HCT116 (cell line): ENCODE measurements at regions not wholly inside any gene's neighbourhood (a gene's known extent, or its start where the extent isn't known, plus 50 kb on each side); places are given as distances from the start of the nearest gene placed in this dataset.

Source experiments
- ATAC-seq: fragments of 200-7000 bp; cut with Tn5 transposase; 2 replicates; pipeline ENCODE4 v1.9.1; 2020; ENCODE audit warnings: mild to moderate bottlenecking, moderate library complexity
- BruUV-seq: library from RNA; stranded (reverse); fragments of 400-500 nt; replicated peaks from 2 replicates; lab custom pipeline; 2021; lab: Mats Ljungman, UMichigan
- CTCF ChIA-PET: fragments of 300-600 bp; sonication (Branson Sonifier 250); formaldehyde crosslinking; loops from one replicate; lab custom pipeline; 2021; ENCODE audit warnings: antibody characterized with exemption; lab: Charles Lee
- POLR2A ChIA-PET: fragments of 300-600, 350-600 bp; sonication (Branson Sonifier 250); formaldehyde crosslinking; loops from one replicate; lab custom pipeline; 2021; ENCODE audit warnings: antibody characterized with exemption; lab: Charles Lee
- RAD21 ChIA-PET, 2 experiments: fragments of 300-600 bp; sonication (Branson Sonifier 250); formaldehyde crosslinking; loops; one replicate each; lab custom pipeline; 2023; ENCODE audit warnings: low total read pairs in 2 of 2; ENCODE audit not compliant: uncharacterized antibody in 2 of 2, unreplicated experiment in 2 of 2, low non-redundant PET in 1 of 2; lab: Charles Lee
- DNase-seq: peaks from one replicate; pipeline ENCODE4 v3.0.0-alpha.2; 2010; ENCODE audit warnings: low read depth, low spot score
- H2AFZ ChIP-seq: fragments of 200-600 bp; shearing (Covaris generic), sonication (generic); 2 replicates; pipeline ENCODE4 v1.6.1; 2017; ENCODE audit warnings: low read depth, mixed run types, mixed read lengths, antibody characterized with exemption, low read length; ENCODE audit not compliant: poor library complexity, severe bottlenecking
- H3K27ac ChIP-seq: 2 replicates; pipeline ENCODE4 v1.5.1; 2012; ENCODE audit warnings: low read depth, low read length
- H3K27me3 ChIP-seq: fragments of 200-600 bp; sonication (generic); 2 replicates; pipeline ENCODE4 v1.6.1; 2016; ENCODE audit warnings: mixed run types, low read length, mixed read lengths; ENCODE audit not compliant: insufficient read depth
- H3K36me3 ChIP-seq, 2 experiments: fragments of 200-500 bp in 1 of 2; fragments of 200-600 bp in 1 of 2; sonication (Bioruptor generic) in 1 of 2; sonication (generic) in 1 of 2; 2 replicates each; pipeline versions ENCODE4 v1.5.1 to v1.6.1; 2014 to 2016; ENCODE audit warnings: low read length in 2 of 2, inconsistent platforms in 1 of 2, mixed read lengths in 1 of 2, mixed run types in 1 of 2; ENCODE audit not compliant: insufficient read depth in 2 of 2, control insufficient read depth in 1 of 2
- H3K4me1 ChIP-seq, 2 experiments: fragments of 200-600 bp in 1 of 2; sonication (generic) in 1 of 2; 2 replicates each; pipeline versions ENCODE4 v1.5.1 to v1.6.1; 2012 to 2017; ENCODE audit warnings: low read length in 2 of 2, inconsistent platforms in 1 of 2, mild to moderate bottlenecking in 1 of 2, mixed read lengths in 1 of 2, mixed run types in 1 of 2, moderate library complexity in 1 of 2; ENCODE audit not compliant: insufficient read depth in 2 of 2, control insufficient read depth in 1 of 2
- H3K4me2 ChIP-seq: fragments of 200-600 bp; sonication (generic); 2 replicates; pipeline ENCODE4 v1.6.1; 2017; ENCODE audit warnings: mixed run types, low read length, mixed read lengths
- H3K4me3 ChIP-seq, 2 experiments: fragments of 200-600 bp in 1 of 2; sonication (generic) in 1 of 2; replicated peaks in 1 of 2; 2 replicates each; pipeline ENCODE4 v1.5.1; 2011 to 2016; ENCODE audit warnings: low read length in 2 of 2, control low read depth in 1 of 2, low read depth in 1 of 2, mild to moderate bottlenecking in 1 of 2, mixed read lengths in 1 of 2, mixed run types in 1 of 2
- H3K79me2 ChIP-seq: fragments of 200-600 bp; sonication (generic); 2 replicates; pipeline ENCODE4 v1.6.1; 2017; ENCODE audit warnings: mild to moderate bottlenecking, mixed run types, low read length, moderate library complexity, mixed read lengths; ENCODE audit not compliant: insufficient read depth
- H3K9ac ChIP-seq: fragments of 200-600 bp; sonication (generic); 2 replicates; pipeline ENCODE4 v1.6.1; 2016; ENCODE audit warnings: low read length, mixed read lengths
- H3K9me2 ChIP-seq: fragments of 200-600 bp; sonication (generic), shearing (Covaris generic); 2 replicates; pipeline ENCODE4 v1.6.1; 2017; ENCODE audit warnings: mixed run types, mild to moderate bottlenecking, moderate library complexity; ENCODE audit not compliant: insufficient read depth
- H3K9me3 ChIP-seq, 2 experiments: fragments of 200-500 bp in 1 of 2; fragments of 200-600 bp in 1 of 2; sonication (Bioruptor generic) in 1 of 2; sonication (generic) in 1 of 2; 2 replicates each; pipeline ENCODE4 v1.6.1; 2014 to 2017; ENCODE audit warnings: low read length in 2 of 2, mixed read lengths in 2 of 2, inconsistent platforms in 1 of 2, low read depth in 1 of 2, mild to moderate bottlenecking in 1 of 2, mixed run types in 1 of 2, moderate library complexity in 1 of 2; ENCODE audit not compliant: control insufficient read depth in 1 of 2, insufficient read depth in 1 of 2
- H4K20me1 ChIP-seq: fragments of 200-600 bp; sonication (generic), shearing (Covaris generic); 2 replicates; pipeline ENCODE4 v1.6.1; 2017; ENCODE audit warnings: mixed run types, mild to moderate bottlenecking, moderate library complexity; ENCODE audit not compliant: insufficient read depth
- ATF3 ChIP-seq: IDR thresholded peaks from 2 replicates; pipeline ENCODE4 v1.6.1; 2012
- CBX3 ChIP-seq: IDR thresholded peaks from 2 replicates; pipeline ENCODE4 v1.6.1; 2012; ENCODE audit warnings: low read depth
- CEBPB ChIP-seq: IDR thresholded peaks from 2 replicates; pipeline ENCODE4 v1.6.1; 2012; ENCODE audit warnings: low read depth
- CTCF ChIP-seq, 3 experiments: fragments of 200-600 bp in 1 of 3; sonication (generic) in 1 of 3; IDR thresholded peaks in 2 of 3; conservative IDR thresholded peaks in 1 of 3; 2 replicates each; pipeline ENCODE4 v1.5.1; 2012 to 2017; ENCODE audit warnings: low read depth in 2 of 3, low read length in 2 of 3, antibody characterized with exemption in 1 of 3, borderline replicate concordance in 1 of 3, control low read depth in 1 of 3, mild to moderate bottlenecking in 1 of 3, mixed read lengths in 1 of 3, mixed run types in 1 of 3, moderate library complexity in 1 of 3; ENCODE audit not compliant: insufficient read depth in 1 of 3
- EGR1 ChIP-seq: IDR thresholded peaks from 2 replicates; pipeline ENCODE4 v1.6.1; 2012; ENCODE audit warnings: low read depth
- EZH2 ChIP-seq: fragments of 200-600 bp; sonication (generic); IDR thresholded peaks from 2 replicates; pipeline ENCODE4 v1.6.1; 2017; ENCODE audit warnings: antibody characterized with exemption, mixed run types
- MAX ChIP-seq: IDR thresholded peaks from 2 replicates; pipeline ENCODE4 v1.6.1; 2012
- POLR2A ChIP-seq: IDR thresholded peaks from 2 replicates; pipeline ENCODE4 v1.7.0; 2011; ENCODE audit warnings: borderline replicate concordance; ENCODE audit not compliant: insufficient read depth, insufficient read length; ENCODE audit errors: extremely low read depth
- RAD21 ChIP-seq: IDR thresholded peaks from 2 replicates; pipeline ENCODE4 v1.6.1; 2012; ENCODE audit warnings: low read depth, mild to moderate bottlenecking
- SIN3A ChIP-seq: IDR thresholded peaks from 2 replicates; pipeline ENCODE4 v1.6.1; 2012; ENCODE audit warnings: low read depth
- SP1 ChIP-seq: IDR thresholded peaks from 2 replicates; pipeline ENCODE4 v1.6.1; 2012; ENCODE audit warnings: low read depth
- SRF ChIP-seq: IDR thresholded peaks from 2 replicates; pipeline ENCODE4 v1.6.1; 2012; ENCODE audit warnings: low read depth
- TCF7L2 ChIP-seq: IDR thresholded peaks from 2 replicates; pipeline ENCODE4 v1.7.0; 2011; ENCODE audit warnings: borderline replicate concordance, inconsistent platforms; ENCODE audit not compliant: insufficient read depth, insufficient read length; ENCODE audit errors: extremely low read depth
- YY1 ChIP-seq: IDR thresholded peaks from 2 replicates; pipeline ENCODE4 v1.6.1; 2011; ENCODE audit warnings: low read length, low read depth, moderate library complexity, mild to moderate bottlenecking; ENCODE audit not compliant: insufficient replicate concordance; ENCODE audit errors: extremely low read depth
- intact Hi-C: fragments of 100-400 bp; cut with micrococcal nuclease; formaldehyde crosslinking; loops from 2 replicates; pipeline ENCODE4 v1.10.0; 2022
- TF ChIP-seq, protein P1 (sequence below): IDR thresholded peaks from 2 replicates; pipeline ENCODE4 v1.6.1; 2011; ENCODE audit warnings: mild to moderate bottlenecking, low read length, moderate library complexity; ENCODE audit not compliant: insufficient replicate concordance; ENCODE audit errors: extremely low read depth

GRCh38 chr14:65332141-65332871, 80.2 kb upstream of the FUT8 start:
- no peak overlapping the region for H3K4me3 ChIP-seq
- no peak overlapping the region for H3K9ac ChIP-seq
- no TSS peak for BruUV-seq
- H3K79me2 ChIP-seq: no peaks in the 10 kb centered on the region
- H4K20me1 ChIP-seq: no peaks in the 10 kb centered on the region
- H3K27ac ChIP-seq: no peak overlapping the region
- H3K36me3 ChIP-seq: no peaks in the 10 kb centered on the region
- ChIA-PET CTCF (interaction anchor here (1.0 kb wide), 1 partner anchor 31 kb away, joined by 3 read pairs; no protein-coding TSS in a partner anchor), POLR2A (no interaction called here), RAD21 (no interaction called here)
- DNase-seq (no peak), ATAC-seq (no peak)
- peaks cover 0 to 11% of the 10 kb centered on the region in 2 experiments; a peak in 1 of 4 replicates for H3K4me1 ChIP-seq
- no peaks in the 10 kb centered on the region for H3K27me3 ChIP-seq
- intact Hi-C loops: no loop called here
- H3K9me2 ChIP-seq: no peaks in the 10 kb centered on the region
- H3K4me2 ChIP-seq: no peak overlapping the region
- TF ChIP-seq YY1 (no peak), TCF7L2 (no peak), SIN3A (no peak), EGR1 (no peak), ATF3 (no peak), SRF (no peak)
- no peaks in the 10 kb centered on the region for H3K9me3 ChIP-seq
- no peak overlapping the region for H2AFZ ChIP-seq

GRCh38 chr14:65333943-65334687, 78.4 kb upstream of the FUT8 start:
- H3K4me1 ChIP-seq: peaks cover 0 to 11% of the 10 kb centered on the region in 2 experiments; a peak in 1 of 4 replicates
- H3K36me3 ChIP-seq: no peaks in the 10 kb centered on the region
- ChIA-PET POLR2A (no interaction called here), RAD21 (no interaction called here), CTCF (no interaction called here)
- H3K4me3 ChIP-seq: no peak overlapping the region
- no TSS peak for BruUV-seq
- no peak overlapping the region for H3K9ac ChIP-seq
- intact Hi-C loops: no loop called here
- ATAC-seq (no peak), DNase-seq (no peak)
- H3K27me3 ChIP-seq: no peaks in the 10 kb centered on the region
- no peaks in the 10 kb centered on the region for H4K20me1 ChIP-seq
- H3K9me3 ChIP-seq: no peaks in the 10 kb centered on the region
- H3K4me2 ChIP-seq: no peak overlapping the region
- H3K79me2 ChIP-seq: no peaks in the 10 kb centered on the region
- no peaks in the 10 kb centered on the region for H3K9me2 ChIP-seq
- H3K27ac ChIP-seq: no peak overlapping the region
- no peak overlapping the region for H2AFZ ChIP-seq
- TF ChIP-seq SP1: no peak
- no peak for TF ChIP-seq EGR1
- TF ChIP-seq MAX: no peak
- no peak for TF ChIP-seq CBX3
- no peak for TF ChIP-seq RAD21
- no peak for TF ChIP-seq EZH2
- TF ChIP-seq POLR2A: no peak
- TF ChIP-seq, protein P1, sequence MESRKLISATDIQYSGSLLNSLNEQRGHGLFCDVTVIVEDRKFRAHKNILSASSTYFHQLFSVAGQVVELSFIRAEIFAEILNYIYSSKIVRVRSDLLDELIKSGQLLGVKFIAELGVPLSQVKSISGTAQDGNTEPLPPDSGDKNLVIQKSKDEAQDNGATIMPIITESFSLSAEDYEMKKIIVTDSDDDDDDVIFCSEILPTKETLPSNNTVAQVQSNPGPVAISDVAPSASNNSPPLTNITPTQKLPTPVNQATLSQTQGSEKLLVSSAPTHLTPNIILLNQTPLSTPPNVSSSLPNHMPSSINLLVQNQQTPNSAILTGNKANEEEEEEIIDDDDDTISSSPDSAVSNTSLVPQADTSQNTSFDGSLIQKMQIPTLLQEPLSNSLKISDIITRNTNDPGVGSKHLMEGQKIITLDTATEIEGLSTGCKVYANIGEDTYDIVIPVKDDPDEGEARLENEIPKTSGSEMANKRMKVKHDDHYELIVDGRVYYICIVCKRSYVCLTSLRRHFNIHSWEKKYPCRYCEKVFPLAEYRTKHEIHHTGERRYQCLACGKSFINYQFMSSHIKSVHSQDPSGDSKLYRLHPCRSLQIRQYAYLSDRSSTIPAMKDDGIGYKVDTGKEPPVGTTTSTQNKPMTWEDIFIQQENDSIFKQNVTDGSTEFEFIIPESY: no peak
- TF ChIP-seq CTCF (IDR thresholded peaks at IDR 0.05 in 2 of 3, conservative IDR thresholded peaks at IDR 0.05 in 1 of 3; ENCODE audit: borderline replicate concordance in 1 of 3, insufficient read depth in 1 of 3, low read depth in 2 of 3, low read length in 2 of 3): no peak
- TF ChIP-seq CEBPB: no peak
